GM23338 (cell line): ENCODE measurements at regions not wholly inside any gene's neighbourhood (a gene's known extent, or its start where the extent isn't known, plus 50 kb on each side); places are given as distances from the start of the nearest gene placed in this dataset.

ENCODE experiments used
- ATAC-seq: fragments of 200-7000 bp; cut with Tn5 transposase; 3 replicates; pipeline ENCODE4 v1.9.1; 2020
- DNase-seq: peaks from one replicate; pipeline ENCODE4 v3.0.0-alpha.2; 2015; ENCODE audit warnings: low spot score
- H2AFZ ChIP-seq: fragments of 200-600 bp; sonication (generic); 2 replicates; pipeline ENCODE4 v1.8.0; 2016; ENCODE audit warnings: antibody characterized with exemption, mild to moderate bottlenecking, moderate library complexity
- H3F3A ChIP-seq: fragments of 200-600 bp; sonication (generic); replicated peaks from 2 replicates; pipeline ENCODE4 v1.8.0; 2017; ENCODE audit warnings: antibody characterized with exemption, mixed run types, low read depth
- H3K27ac ChIP-seq: fragments of 200-600 bp; sonication (generic); 2 replicates; pipeline ENCODE4 v1.6.1; 2016; ENCODE audit warnings: low read depth
- H3K27me3 ChIP-seq: fragments of 200-600 bp; sonication (generic); 2 replicates; pipeline ENCODE4 v1.8.0; 2016; ENCODE audit warnings: mild to moderate bottlenecking, mixed run types, moderate library complexity; ENCODE audit not compliant: insufficient read depth
- H3K36me3 ChIP-seq: fragments of 200-600 bp; sonication (generic); 2 replicates; pipeline ENCODE4 v1.8.0; 2016; ENCODE audit warnings: mild to moderate bottlenecking; ENCODE audit not compliant: insufficient read depth
- H3K4me1 ChIP-seq: fragments of 200-600 bp; sonication (generic); 2 replicates; pipeline ENCODE4 v1.8.0; 2016; ENCODE audit warnings: mild to moderate bottlenecking, moderate library complexity; ENCODE audit not compliant: insufficient read depth
- H3K4me2 ChIP-seq: fragments of 200-600 bp; sonication (generic); 2 replicates; pipeline ENCODE4 v1.7.1; 2017; ENCODE audit warnings: mixed run types
- H3K4me3 ChIP-seq: fragments of 200-600 bp; sonication (generic); 2 replicates; pipeline ENCODE4 v1.6.1; 2016; ENCODE audit warnings: mixed run types
- H3K79me2 ChIP-seq: fragments of 200-600 bp; sonication (generic); replicated peaks from 2 replicates; pipeline ENCODE4 v1.8.0; 2017; ENCODE audit warnings: mild to moderate bottlenecking; ENCODE audit not compliant: insufficient read depth
- H3K9me2 ChIP-seq: fragments of 200-600 bp; sonication (generic); 2 replicates; pipeline ENCODE4 v1.8.0; 2017; ENCODE audit not compliant: insufficient read depth
- H4K20me1 ChIP-seq: fragments of 200-600 bp; sonication (generic); replicated peaks from 2 replicates; pipeline ENCODE4 v1.8.0; 2017; ENCODE audit warnings: mild to moderate bottlenecking; ENCODE audit not compliant: insufficient read depth
- H3K27ac Mint-ChIP-seq: 2 replicates; pipeline ENCODE4 v1.8.0; 2020; ENCODE audit warnings: inconsistent platforms, mild to moderate bottlenecking, moderate library complexity, mixed read lengths
- H3K27me3 Mint-ChIP-seq: 3 replicates; pipeline ENCODE4 v1.8.0; 2022; ENCODE audit warnings: low read depth, mild to moderate bottlenecking, moderate library complexity, mixed read lengths, inconsistent platforms; ENCODE audit not compliant: insufficient read depth, poor library complexity
- H3K36me3 Mint-ChIP-seq: 3 replicates; pipeline ENCODE4 v1.8.0; 2021; ENCODE audit warnings: low read depth, mild to moderate bottlenecking, inconsistent platforms, moderate library complexity, mixed read lengths
- H3K4me1 Mint-ChIP-seq: 3 replicates; pipeline ENCODE4 v1.8.0; 2020; ENCODE audit warnings: mild to moderate bottlenecking, inconsistent platforms, mixed read lengths
- H3K4me3 Mint-ChIP-seq: 3 replicates; pipeline ENCODE4 v1.8.0; 2021; ENCODE audit warnings: moderate library complexity, mild to moderate bottlenecking, inconsistent platforms, mixed read lengths
- H3K9me3 Mint-ChIP-seq: 3 replicates; pipeline ENCODE4 v1.8.0; 2020; ENCODE audit warnings: moderate library complexity, mild to moderate bottlenecking, inconsistent platforms, mixed read lengths
- ETS1 ChIP-seq: IDR thresholded peaks from 2 replicates; pipeline ENCODE4 v1.6.1; 2016; ENCODE audit warnings: antibody characterized with exemption
- JUNB ChIP-seq: IDR thresholded peaks from one replicate; pipeline ENCODE4 v1.6.1; 2016; ENCODE audit warnings: antibody characterized with exemption; ENCODE audit not compliant: unreplicated experiment
- REST ChIP-seq: IDR thresholded peaks from one replicate; pipeline ENCODE4 v1.6.1; 2018; ENCODE audit warnings: antibody characterized with exemption; ENCODE audit not compliant: unreplicated experiment
- STAT1 ChIP-seq: IDR thresholded peaks from one replicate; pipeline ENCODE4 v1.6.1; 2016; ENCODE audit warnings: antibody characterized with exemption; ENCODE audit not compliant: unreplicated experiment
- ZNF114 ChIP-seq: fragments of 250-450 bp; sonication (Bioruptor Pico); IDR thresholded peaks from 2 replicates; pipeline ENCODE4 v1.5.0; 2020; ENCODE audit warnings: mild to moderate bottlenecking, moderate library complexity
- ZNF462 ChIP-seq: fragments of 250-450 bp; sonication (Bioruptor Pico); IDR thresholded peaks from 2 replicates; pipeline ENCODE4 v1.5.0; 2020; ENCODE audit warnings: mild to moderate bottlenecking, moderate library complexity

- TF ChIP-seq ZNF462 (CRISPR knock-in tag) = no peak
These were observed 389.5 kb downstream of the MTX2 start (continued) for GRCh38 chr2:176658708-176659107.

GRCh38 chr2:176662753-176663152 is 393.5 kb downstream of the MTX2 start:
- Mint-ChIP-seq H3K27ac (no peak overlapping the region), H3K4me3 (no peak overlapping the region), H3K9me3 (no peaks in the 10 kb centered on the region), H3K27me3 (peaks cover 26% of the 10 kb centered on the region), H3K4me1 (peaks cover 4% of the 10 kb centered on the region; the same call in 1 of the 3 replicates), H3K36me3 (no peaks in the 10 kb centered on the region)
- H3K79me2 ChIP-seq = no peaks in the 10 kb centered on the region
- H4K20me1 ChIP-seq = no peaks in the 10 kb centered on the region
- H3F3A ChIP-seq = no peaks in the 10 kb centered on the region
- ATAC-seq (no peak), DNase-seq (no peak)
- H3K36me3 ChIP-seq = no peaks in the 10 kb centered on the region
- peaks cover 7% of the 10 kb centered on the region for H3K9me2 ChIP-seq
- no peak overlapping the region for H3K4me3 ChIP-seq
- H3K27ac ChIP-seq = no peak overlapping the region
- no peak overlapping the region for H2AFZ ChIP-seq
- H3K27me3 ChIP-seq = peaks cover 60% of the 10 kb centered on the region
- no peak overlapping the region for H3K4me2 ChIP-seq
- no peaks in the 10 kb centered on the region for H3K4me1 ChIP-seq
- TF ChIP-seq STAT1 (no peak), REST (no peak), ZNF114 (CRISPR knock-in tag) (no peak), JUNB (no peak), ETS1 (no peak)
